Testis (tissue), 2 donors: ENCODE measurements at regions not wholly inside any gene's neighbourhood (a gene's known extent, or its start where the extent isn't known, plus 50 kb on each side); places are given as distances from the start of the nearest gene placed in this dataset.

Experiments used
- DNase-seq: peaks from one replicate; pipeline ENCODE4 v3.0.0-alpha.2; 2019
- H3K27ac ChIP-seq, 2 donors: fragments of 200-600 bp; sonication (generic); one replicate each; pipeline ENCODE4 v1.5.1; 2019
- H3K27me3 ChIP-seq: fragments of 200-600 bp; sonication (generic); one replicate; pipeline ENCODE4 v1.5.1; 2019
- H3K36me3 ChIP-seq: fragments of 200-600 bp; sonication (generic); one replicate; pipeline ENCODE4 v1.5.1; 2017; ENCODE audit warnings: low read depth; ENCODE audit errors: missing control alignments
- H3K4me1 ChIP-seq: fragments of 200-600 bp; sonication (generic); one replicate; pipeline ENCODE4 v1.5.1; 2019
- H3K4me3 ChIP-seq, 2 donors: fragments of 200-600 bp; sonication (generic); one replicate each; pipeline ENCODE4 v1.5.1; 2017 to 2019
- H3K9me3 ChIP-seq: fragments of 200-600 bp; sonication (generic); one replicate; pipeline ENCODE4 v1.5.1; 2017
- POLR2A ChIP-seq: fragments of 450-650 bp; IDR thresholded peaks from one replicate; pipeline ENCODE4 v1.6.1; 2017; ENCODE audit warnings: antibody characterized with exemption, mild to moderate bottlenecking, moderate library complexity
- WGBS, 2 donors: methylation state at CpG; one replicate each; pipeline ENCODE4 v1.1.5; 2018; 5-methylcytosine and 5-hydroxymethylcytosine counted together
- intact Hi-C: fragments of 100-400 bp; cut with DNase I; formaldehyde crosslinking; loops from one replicate; pipeline ENCODE4 v1.15.1; 2023; ENCODE audit warnings: low total_unique reads
- TF ChIP-seq, protein P1 (sequence below), 3 experiments: fragments of 450-650 bp in 2 of 3; fragments of 200-600 bp in 1 of 3; sonication (generic) in 1 of 3; IDR thresholded peaks; one replicate each; pipeline ENCODE4 v1.5.1; 2016 to 2019; ENCODE audit warnings: antibody characterized with exemption in 3 of 3, mild to moderate bottlenecking in 2 of 3, moderate library complexity in 1 of 3

DNA sequence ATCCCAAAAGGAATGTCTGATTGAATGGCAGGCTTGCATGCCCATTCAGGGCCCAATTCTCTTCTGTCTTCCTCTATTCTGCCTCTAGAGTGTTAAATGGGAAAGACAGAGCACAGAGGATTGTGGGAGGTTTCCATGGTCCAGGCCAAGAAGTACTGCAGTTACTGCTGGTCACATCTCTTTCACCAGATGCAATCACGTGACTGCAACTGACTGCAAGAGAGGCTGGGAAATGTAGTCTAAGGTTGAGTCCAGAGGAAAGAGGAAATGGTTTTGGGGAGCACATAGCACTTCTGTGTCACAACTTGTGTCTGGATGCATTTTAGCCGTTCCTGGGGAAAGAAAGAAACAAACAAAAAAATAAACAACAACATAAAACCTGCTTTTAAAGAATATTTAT is 336.4 kb upstream of the BTBD3 start:
- intact Hi-C loops, result no loop called here
- H3K4me3 ChIP-seq, result no peak overlapping the region
- no peaks in the 10 kb centered on the region for H3K36me3 ChIP-seq
- H3K27ac ChIP-seq, result no peak overlapping the region
- no peaks in the 10 kb centered on the region for H3K4me1 ChIP-seq
- WGBS, 2 donors, result 82 to 88% methylated on average over 2 of the region's 2 CpGs
- H3K9me3 ChIP-seq, result no peaks in the 10 kb centered on the region
- DNase-seq, result no peak
- no peaks in the 10 kb centered on the region for H3K27me3 ChIP-seq
- TF ChIP-seq, protein P1, sequence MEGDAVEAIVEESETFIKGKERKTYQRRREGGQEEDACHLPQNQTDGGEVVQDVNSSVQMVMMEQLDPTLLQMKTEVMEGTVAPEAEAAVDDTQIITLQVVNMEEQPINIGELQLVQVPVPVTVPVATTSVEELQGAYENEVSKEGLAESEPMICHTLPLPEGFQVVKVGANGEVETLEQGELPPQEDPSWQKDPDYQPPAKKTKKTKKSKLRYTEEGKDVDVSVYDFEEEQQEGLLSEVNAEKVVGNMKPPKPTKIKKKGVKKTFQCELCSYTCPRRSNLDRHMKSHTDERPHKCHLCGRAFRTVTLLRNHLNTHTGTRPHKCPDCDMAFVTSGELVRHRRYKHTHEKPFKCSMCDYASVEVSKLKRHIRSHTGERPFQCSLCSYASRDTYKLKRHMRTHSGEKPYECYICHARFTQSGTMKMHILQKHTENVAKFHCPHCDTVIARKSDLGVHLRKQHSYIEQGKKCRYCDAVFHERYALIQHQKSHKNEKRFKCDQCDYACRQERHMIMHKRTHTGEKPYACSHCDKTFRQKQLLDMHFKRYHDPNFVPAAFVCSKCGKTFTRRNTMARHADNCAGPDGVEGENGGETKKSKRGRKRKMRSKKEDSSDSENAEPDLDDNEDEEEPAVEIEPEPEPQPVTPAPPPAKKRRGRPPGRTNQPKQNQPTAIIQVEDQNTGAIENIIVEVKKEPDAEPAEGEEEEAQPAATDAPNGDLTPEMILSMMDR (IDR thresholded peaks at IDR 0.05), result no peak
- no peak for TF ChIP-seq POLR2A

DNA sequence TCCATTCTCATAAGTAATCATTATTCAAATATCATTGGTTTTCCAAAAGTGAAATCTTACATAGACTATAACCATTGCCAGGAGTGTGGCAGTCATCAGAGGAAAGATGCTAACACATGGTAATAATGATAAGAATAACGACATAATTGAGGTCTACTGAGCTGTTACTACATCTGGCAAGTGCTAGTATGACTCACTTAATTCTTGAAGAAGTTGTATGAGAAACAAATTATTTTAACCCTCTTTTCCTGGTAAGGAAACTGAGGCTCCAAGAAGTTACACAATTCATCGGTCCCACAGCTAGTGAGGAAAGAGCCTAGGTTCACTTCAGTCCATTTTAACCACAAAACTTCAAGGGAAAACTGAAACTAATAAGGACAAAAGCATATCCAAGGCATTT is 335.6 kb upstream of the BTBD3 start:
- intact Hi-C loops, result no loop called here
- H3K27me3 ChIP-seq, result no peaks in the 10 kb centered on the region
- no peaks in the 10 kb centered on the region for H3K4me1 ChIP-seq
- DNase-seq, result no peak
- no peak overlapping the region for H3K27ac ChIP-seq
- no peak overlapping the region for H3K4me3 ChIP-seq
- H3K9me3 ChIP-seq, result no peaks in the 10 kb centered on the region
- no peaks in the 10 kb centered on the region for H3K36me3 ChIP-seq
- 55 to 63% methylated on average over 2 of the region's 2 CpGs for WGBS, 2 donors
- TF ChIP-seq POLR2A, result no peak
- TF ChIP-seq, protein P1 (IDR thresholded peaks at IDR 0.05), result no peak

- no peaks in the 10 kb centered on the region for H3K27me3 ChIP-seq
- H3K27ac ChIP-seq, result no peak overlapping the region
- H3K4me3 ChIP-seq, result no peak overlapping the region
- intact Hi-C loops, result no loop called here
- WGBS, 2 donors, result 44 to 66% methylated on average over 3 of the region's 3 CpGs
- H3K9me3 ChIP-seq, result no peaks in the 10 kb centered on the region
- no peak for DNase-seq
- TF ChIP-seq, protein P1 (IDR thresholded peaks at IDR 0.05), result peak in 1 of 3 experiments; percentile 19
- no peak for TF ChIP-seq POLR2A
- no peaks in the 10 kb centered on the region for H3K36me3 ChIP-seq
- no peaks in the 10 kb centered on the region for H3K4me1 ChIP-seq
Measured at GRCh38 chr20:11585752-11586352, 331.8 kb upstream of the BTBD3 start.

GRCh38 chr20:11588875-11589274 is 328.8 kb upstream of the BTBD3 start:
- intact Hi-C loops, result no loop called here
- WGBS, 2 donors, result 79 to 87% methylated on average over 4 of the region's 4 CpGs

GRCh38 chr20:11591965-11592364 is 325.7 kb upstream of the BTBD3 start:
- intact Hi-C loops, result no loop called here
- H3K27ac ChIP-seq, result no peak overlapping the region
- no peaks in the 10 kb centered on the region for H3K27me3 ChIP-seq
- no peaks in the 10 kb centered on the region for H3K4me1 ChIP-seq
- DNase-seq, result no peak
- H3K4me3 ChIP-seq, result no peak overlapping the region
- H3K9me3 ChIP-seq, result no peaks in the 10 kb centered on the region
- TF ChIP-seq, protein P1 (IDR thresholded peaks at IDR 0.05), result no peak
- TF ChIP-seq POLR2A, result no peak
- H3K36me3 ChIP-seq, result no peaks in the 10 kb centered on the region

More at GRCh38 chr20:11588875-11589274, 328.8 kb upstream of the BTBD3 start:
- no peak for DNase-seq
- Histone ChIP-seq H3K36me3 (no peaks in the 10 kb centered on the region), H3K27me3 (no peaks in the 10 kb centered on the region), H3K4me3 (no peak overlapping the region), H3K4me1 (no peaks in the 10 kb centered on the region), H3K9me3 (no peaks in the 10 kb centered on the region), H3K27ac (no peak overlapping the region)
- TF ChIP-seq, protein P1 (IDR thresholded peaks at IDR 0.05), result no peak
- TF ChIP-seq POLR2A, result no peak
